HL-60 (cell line): ENCODE measurements at regions not wholly inside any gene's neighbourhood (a gene's known extent, or its start where the extent isn't known, plus 50 kb on each side); places are given as distances from the start of the nearest gene placed in this dataset.

ENCODE experiments used
- GABPA ChIP-seq: IDR thresholded peaks from 2 replicates; pipeline ENCODE4 v1.6.1; 2012; ENCODE audit warnings: low read depth
- POLR2AphosphoS5 ChIP-seq: IDR thresholded peaks from 2 replicates; pipeline ENCODE4 v1.6.1; 2012; ENCODE audit warnings: low read depth
- TF ChIP-seq, protein P1 (sequence below): IDR thresholded peaks from one replicate; pipeline ENCODE4 v1.5.1; 2011; ENCODE audit warnings: low read length, control low read depth, inconsistent platforms; ENCODE audit not compliant: insufficient read depth
- TF ChIP-seq, protein P2 (sequence below): IDR thresholded peaks from 2 replicates; pipeline ENCODE4 v1.6.1; 2012; ENCODE audit warnings: low read depth; ENCODE audit not compliant: insufficient replicate concordance

- TF ChIP-seq, protein P1, sequence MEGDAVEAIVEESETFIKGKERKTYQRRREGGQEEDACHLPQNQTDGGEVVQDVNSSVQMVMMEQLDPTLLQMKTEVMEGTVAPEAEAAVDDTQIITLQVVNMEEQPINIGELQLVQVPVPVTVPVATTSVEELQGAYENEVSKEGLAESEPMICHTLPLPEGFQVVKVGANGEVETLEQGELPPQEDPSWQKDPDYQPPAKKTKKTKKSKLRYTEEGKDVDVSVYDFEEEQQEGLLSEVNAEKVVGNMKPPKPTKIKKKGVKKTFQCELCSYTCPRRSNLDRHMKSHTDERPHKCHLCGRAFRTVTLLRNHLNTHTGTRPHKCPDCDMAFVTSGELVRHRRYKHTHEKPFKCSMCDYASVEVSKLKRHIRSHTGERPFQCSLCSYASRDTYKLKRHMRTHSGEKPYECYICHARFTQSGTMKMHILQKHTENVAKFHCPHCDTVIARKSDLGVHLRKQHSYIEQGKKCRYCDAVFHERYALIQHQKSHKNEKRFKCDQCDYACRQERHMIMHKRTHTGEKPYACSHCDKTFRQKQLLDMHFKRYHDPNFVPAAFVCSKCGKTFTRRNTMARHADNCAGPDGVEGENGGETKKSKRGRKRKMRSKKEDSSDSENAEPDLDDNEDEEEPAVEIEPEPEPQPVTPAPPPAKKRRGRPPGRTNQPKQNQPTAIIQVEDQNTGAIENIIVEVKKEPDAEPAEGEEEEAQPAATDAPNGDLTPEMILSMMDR = no peak
- no peak for TF ChIP-seq POLR2AphosphoS5
- TF ChIP-seq GABPA = no peak
- TF ChIP-seq, protein P2, sequence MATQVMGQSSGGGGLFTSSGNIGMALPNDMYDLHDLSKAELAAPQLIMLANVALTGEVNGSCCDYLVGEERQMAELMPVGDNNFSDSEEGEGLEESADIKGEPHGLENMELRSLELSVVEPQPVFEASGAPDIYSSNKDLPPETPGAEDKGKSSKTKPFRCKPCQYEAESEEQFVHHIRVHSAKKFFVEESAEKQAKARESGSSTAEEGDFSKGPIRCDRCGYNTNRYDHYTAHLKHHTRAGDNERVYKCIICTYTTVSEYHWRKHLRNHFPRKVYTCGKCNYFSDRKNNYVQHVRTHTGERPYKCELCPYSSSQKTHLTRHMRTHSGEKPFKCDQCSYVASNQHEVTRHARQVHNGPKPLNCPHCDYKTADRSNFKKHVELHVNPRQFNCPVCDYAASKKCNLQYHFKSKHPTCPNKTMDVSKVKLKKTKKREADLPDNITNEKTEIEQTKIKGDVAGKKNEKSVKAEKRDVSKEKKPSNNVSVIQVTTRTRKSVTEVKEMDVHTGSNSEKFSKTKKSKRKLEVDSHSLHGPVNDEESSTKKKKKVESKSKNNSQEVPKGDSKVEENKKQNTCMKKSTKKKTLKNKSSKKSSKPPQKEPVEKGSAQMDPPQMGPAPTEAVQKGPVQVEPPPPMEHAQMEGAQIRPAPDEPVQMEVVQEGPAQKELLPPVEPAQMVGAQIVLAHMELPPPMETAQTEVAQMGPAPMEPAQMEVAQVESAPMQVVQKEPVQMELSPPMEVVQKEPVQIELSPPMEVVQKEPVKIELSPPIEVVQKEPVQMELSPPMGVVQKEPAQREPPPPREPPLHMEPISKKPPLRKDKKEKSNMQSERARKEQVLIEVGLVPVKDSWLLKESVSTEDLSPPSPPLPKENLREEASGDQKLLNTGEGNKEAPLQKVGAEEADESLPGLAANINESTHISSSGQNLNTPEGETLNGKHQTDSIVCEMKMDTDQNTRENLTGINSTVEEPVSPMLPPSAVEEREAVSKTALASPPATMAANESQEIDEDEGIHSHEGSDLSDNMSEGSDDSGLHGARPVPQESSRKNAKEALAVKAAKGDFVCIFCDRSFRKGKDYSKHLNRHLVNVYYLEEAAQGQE = no peak
These were observed 90.4 kb upstream of the SEMA6A start for GRCh38 chr5:116664988-116665387.
